HCT116 (cell line): ENCODE measurements at regions not wholly inside any gene's neighbourhood (a gene's known extent, or its start where the extent isn't known, plus 50 kb on each side); places are given as distances from the start of the nearest gene placed in this dataset.

Experiments
- ATAC-seq: fragments of 200-7000 bp; cut with Tn5 transposase; 2 replicates; pipeline ENCODE4 v1.9.1; 2020; ENCODE audit warnings: mild to moderate bottlenecking, moderate library complexity
- BruUV-seq: library from RNA; stranded (reverse); fragments of 400-500 nt; replicated peaks from 2 replicates; lab custom pipeline; 2021; lab: Mats Ljungman, UMichigan
- CTCF ChIA-PET: fragments of 300-600 bp; sonication (Branson Sonifier 250); formaldehyde crosslinking; loops from one replicate; lab custom pipeline; 2021; ENCODE audit warnings: antibody characterized with exemption; lab: Charles Lee
- POLR2A ChIA-PET: fragments of 300-600, 350-600 bp; sonication (Branson Sonifier 250); formaldehyde crosslinking; loops from one replicate; lab custom pipeline; 2021; ENCODE audit warnings: antibody characterized with exemption; lab: Charles Lee
- RAD21 ChIA-PET, 2 experiments: fragments of 300-600 bp; sonication (Branson Sonifier 250); formaldehyde crosslinking; loops; one replicate each; lab custom pipeline; 2023; ENCODE audit warnings: low total read pairs in 2 of 2; ENCODE audit not compliant: uncharacterized antibody in 2 of 2, unreplicated experiment in 2 of 2, low non-redundant PET in 1 of 2; lab: Charles Lee
- DNase-seq: peaks from one replicate; pipeline ENCODE4 v3.0.0-alpha.2; 2010; ENCODE audit warnings: low read depth, low spot score
- H2AFZ ChIP-seq: fragments of 200-600 bp; shearing (Covaris generic), sonication (generic); 2 replicates; pipeline ENCODE4 v1.6.1; 2017; ENCODE audit warnings: low read depth, mixed run types, mixed read lengths, antibody characterized with exemption, low read length; ENCODE audit not compliant: poor library complexity, severe bottlenecking
- H3K27ac ChIP-seq: 2 replicates; pipeline ENCODE4 v1.5.1; 2012; ENCODE audit warnings: low read depth, low read length
- H3K27me3 ChIP-seq: fragments of 200-600 bp; sonication (generic); 2 replicates; pipeline ENCODE4 v1.6.1; 2016; ENCODE audit warnings: mixed run types, low read length, mixed read lengths; ENCODE audit not compliant: insufficient read depth
- H3K36me3 ChIP-seq, 2 experiments: fragments of 200-500 bp in 1 of 2; fragments of 200-600 bp in 1 of 2; sonication (Bioruptor generic) in 1 of 2; sonication (generic) in 1 of 2; 2 replicates each; pipeline versions ENCODE4 v1.5.1 to v1.6.1; 2014 to 2016; ENCODE audit warnings: low read length in 2 of 2, inconsistent platforms in 1 of 2, mixed read lengths in 1 of 2, mixed run types in 1 of 2; ENCODE audit not compliant: insufficient read depth in 2 of 2, control insufficient read depth in 1 of 2
- H3K4me1 ChIP-seq, 2 experiments: fragments of 200-600 bp in 1 of 2; sonication (generic) in 1 of 2; 2 replicates each; pipeline versions ENCODE4 v1.5.1 to v1.6.1; 2012 to 2017; ENCODE audit warnings: low read length in 2 of 2, inconsistent platforms in 1 of 2, mild to moderate bottlenecking in 1 of 2, mixed read lengths in 1 of 2, mixed run types in 1 of 2, moderate library complexity in 1 of 2; ENCODE audit not compliant: insufficient read depth in 2 of 2, control insufficient read depth in 1 of 2
- H3K4me2 ChIP-seq: fragments of 200-600 bp; sonication (generic); 2 replicates; pipeline ENCODE4 v1.6.1; 2017; ENCODE audit warnings: mixed run types, low read length, mixed read lengths
- H3K4me3 ChIP-seq, 2 experiments: fragments of 200-600 bp in 1 of 2; sonication (generic) in 1 of 2; replicated peaks in 1 of 2; 2 replicates each; pipeline ENCODE4 v1.5.1; 2011 to 2016; ENCODE audit warnings: low read length in 2 of 2, control low read depth in 1 of 2, low read depth in 1 of 2, mild to moderate bottlenecking in 1 of 2, mixed read lengths in 1 of 2, mixed run types in 1 of 2
- H3K79me2 ChIP-seq: fragments of 200-600 bp; sonication (generic); 2 replicates; pipeline ENCODE4 v1.6.1; 2017; ENCODE audit warnings: mild to moderate bottlenecking, mixed run types, low read length, moderate library complexity, mixed read lengths; ENCODE audit not compliant: insufficient read depth
- H3K9ac ChIP-seq: fragments of 200-600 bp; sonication (generic); 2 replicates; pipeline ENCODE4 v1.6.1; 2016; ENCODE audit warnings: low read length, mixed read lengths
- H3K9me2 ChIP-seq: fragments of 200-600 bp; sonication (generic), shearing (Covaris generic); 2 replicates; pipeline ENCODE4 v1.6.1; 2017; ENCODE audit warnings: mixed run types, mild to moderate bottlenecking, moderate library complexity; ENCODE audit not compliant: insufficient read depth
- H3K9me3 ChIP-seq, 2 experiments: fragments of 200-500 bp in 1 of 2; fragments of 200-600 bp in 1 of 2; sonication (Bioruptor generic) in 1 of 2; sonication (generic) in 1 of 2; 2 replicates each; pipeline ENCODE4 v1.6.1; 2014 to 2017; ENCODE audit warnings: low read length in 2 of 2, mixed read lengths in 2 of 2, inconsistent platforms in 1 of 2, low read depth in 1 of 2, mild to moderate bottlenecking in 1 of 2, mixed run types in 1 of 2, moderate library complexity in 1 of 2; ENCODE audit not compliant: control insufficient read depth in 1 of 2, insufficient read depth in 1 of 2
- H4K20me1 ChIP-seq: fragments of 200-600 bp; sonication (generic), shearing (Covaris generic); 2 replicates; pipeline ENCODE4 v1.6.1; 2017; ENCODE audit warnings: mixed run types, mild to moderate bottlenecking, moderate library complexity; ENCODE audit not compliant: insufficient read depth
- CBX3 ChIP-seq: IDR thresholded peaks from 2 replicates; pipeline ENCODE4 v1.6.1; 2012; ENCODE audit warnings: low read depth
- EGR1 ChIP-seq: IDR thresholded peaks from 2 replicates; pipeline ENCODE4 v1.6.1; 2012; ENCODE audit warnings: low read depth
- ELF1 ChIP-seq: IDR thresholded peaks from 2 replicates; pipeline ENCODE4 v1.6.1; 2012; ENCODE audit warnings: low read depth, borderline replicate concordance
- EZH2 ChIP-seq: fragments of 200-600 bp; sonication (generic); IDR thresholded peaks from 2 replicates; pipeline ENCODE4 v1.6.1; 2017; ENCODE audit warnings: antibody characterized with exemption, mixed run types
- EZH2phosphoT487 ChIP-seq: fragments of 200-600 bp; IDR thresholded peaks from 2 replicates; pipeline ENCODE4 v1.6.1; 2018; ENCODE audit warnings: antibody characterized with exemption, borderline replicate concordance
- FOSL1 ChIP-seq: IDR thresholded peaks from 2 replicates; pipeline ENCODE4 v1.6.1; 2012; ENCODE audit warnings: low read depth
- JUND ChIP-seq: IDR thresholded peaks from 2 replicates; pipeline ENCODE4 v1.6.1; 2012
- POLR2AphosphoS5 ChIP-seq: IDR thresholded peaks from 2 replicates; pipeline ENCODE4 v1.6.1; 2011; ENCODE audit warnings: mild to moderate bottlenecking, low read depth, low read length, moderate library complexity
- RAD21 ChIP-seq: IDR thresholded peaks from 2 replicates; pipeline ENCODE4 v1.6.1; 2012; ENCODE audit warnings: low read depth, mild to moderate bottlenecking
- SIN3A ChIP-seq: IDR thresholded peaks from 2 replicates; pipeline ENCODE4 v1.6.1; 2012; ENCODE audit warnings: low read depth
- SP1 ChIP-seq: IDR thresholded peaks from 2 replicates; pipeline ENCODE4 v1.6.1; 2012; ENCODE audit warnings: low read depth
- TCF7L2 ChIP-seq: IDR thresholded peaks from 2 replicates; pipeline ENCODE4 v1.7.0; 2011; ENCODE audit warnings: borderline replicate concordance, inconsistent platforms; ENCODE audit not compliant: insufficient read depth, insufficient read length; ENCODE audit errors: extremely low read depth
- intact Hi-C: fragments of 100-400 bp; cut with micrococcal nuclease; formaldehyde crosslinking; loops from 2 replicates; pipeline ENCODE4 v1.10.0; 2022
- TF ChIP-seq, protein P1 (sequence below): IDR thresholded peaks from 2 replicates; pipeline ENCODE4 v1.6.1; 2011; ENCODE audit warnings: mild to moderate bottlenecking, low read length, moderate library complexity; ENCODE audit not compliant: insufficient replicate concordance; ENCODE audit errors: extremely low read depth
- TF ChIP-seq, protein P2 (sequence below), 3 experiments: fragments of 200-600 bp in 1 of 3; sonication (generic) in 1 of 3; IDR thresholded peaks in 2 of 3; conservative IDR thresholded peaks in 1 of 3; 2 replicates each; pipeline ENCODE4 v1.5.1; 2012 to 2017; ENCODE audit warnings: low read depth in 2 of 3, low read length in 2 of 3, antibody characterized with exemption in 1 of 3, borderline replicate concordance in 1 of 3, control low read depth in 1 of 3, mild to moderate bottlenecking in 1 of 3, mixed read lengths in 1 of 3, mixed run types in 1 of 3, moderate library complexity in 1 of 3; ENCODE audit not compliant: insufficient read depth in 1 of 3
- TF ChIP-seq, protein P3 (sequence below): IDR thresholded peaks from 2 replicates; pipeline ENCODE4 v1.6.1; 2012; ENCODE audit warnings: low read depth
- TF ChIP-seq, protein P4 (sequence below): IDR thresholded peaks from 2 replicates; pipeline ENCODE4 v1.6.1; 2012

DNA sequence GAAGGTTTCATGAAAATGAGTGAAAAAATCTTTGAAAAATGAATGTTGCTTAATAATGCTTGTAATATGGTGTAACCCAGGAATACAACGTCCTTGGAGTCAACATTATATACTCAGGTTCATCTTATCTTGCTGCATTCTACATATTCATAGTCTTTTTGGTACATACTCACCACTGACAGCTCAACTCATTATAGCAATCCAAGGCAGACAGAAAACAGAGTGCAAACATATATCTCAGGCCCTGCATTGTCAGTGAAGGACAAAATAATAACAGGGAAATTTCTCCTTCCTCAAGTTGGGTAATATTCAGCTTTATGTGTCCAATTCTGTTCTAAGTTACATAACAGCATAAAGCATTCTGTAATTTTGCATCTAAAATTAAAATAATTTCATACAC, 1353.0 kb upstream of the SEL1L start:
- H3K36me3 ChIP-seq = no peaks in the 10 kb centered on the region
- H3K27ac ChIP-seq = no peak overlapping the region
- H3K4me1 ChIP-seq = no peaks in the 10 kb centered on the region
- no peak overlapping the region for H3K4me2 ChIP-seq
- H3K9me3 ChIP-seq = peaks cover 8 to 18% of the 10 kb centered on the region in 2 experiments; a peak in 2 of 4 replicates
- POLR2A ChIA-PET = no interaction called here
- no TSS peak for BruUV-seq
- no peak overlapping the region for H3K4me3 ChIP-seq
- H2AFZ ChIP-seq = no peak overlapping the region
- no peaks in the 10 kb centered on the region for H3K79me2 ChIP-seq
- no peaks in the 10 kb centered on the region for H3K9me2 ChIP-seq
- no peaks in the 10 kb centered on the region for H4K20me1 ChIP-seq
- CTCF ChIA-PET = no interaction called here
- TF ChIP-seq, protein P1, sequence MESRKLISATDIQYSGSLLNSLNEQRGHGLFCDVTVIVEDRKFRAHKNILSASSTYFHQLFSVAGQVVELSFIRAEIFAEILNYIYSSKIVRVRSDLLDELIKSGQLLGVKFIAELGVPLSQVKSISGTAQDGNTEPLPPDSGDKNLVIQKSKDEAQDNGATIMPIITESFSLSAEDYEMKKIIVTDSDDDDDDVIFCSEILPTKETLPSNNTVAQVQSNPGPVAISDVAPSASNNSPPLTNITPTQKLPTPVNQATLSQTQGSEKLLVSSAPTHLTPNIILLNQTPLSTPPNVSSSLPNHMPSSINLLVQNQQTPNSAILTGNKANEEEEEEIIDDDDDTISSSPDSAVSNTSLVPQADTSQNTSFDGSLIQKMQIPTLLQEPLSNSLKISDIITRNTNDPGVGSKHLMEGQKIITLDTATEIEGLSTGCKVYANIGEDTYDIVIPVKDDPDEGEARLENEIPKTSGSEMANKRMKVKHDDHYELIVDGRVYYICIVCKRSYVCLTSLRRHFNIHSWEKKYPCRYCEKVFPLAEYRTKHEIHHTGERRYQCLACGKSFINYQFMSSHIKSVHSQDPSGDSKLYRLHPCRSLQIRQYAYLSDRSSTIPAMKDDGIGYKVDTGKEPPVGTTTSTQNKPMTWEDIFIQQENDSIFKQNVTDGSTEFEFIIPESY = no peak
- TF ChIP-seq SP1 = no peak
- TF ChIP-seq, protein P2, sequence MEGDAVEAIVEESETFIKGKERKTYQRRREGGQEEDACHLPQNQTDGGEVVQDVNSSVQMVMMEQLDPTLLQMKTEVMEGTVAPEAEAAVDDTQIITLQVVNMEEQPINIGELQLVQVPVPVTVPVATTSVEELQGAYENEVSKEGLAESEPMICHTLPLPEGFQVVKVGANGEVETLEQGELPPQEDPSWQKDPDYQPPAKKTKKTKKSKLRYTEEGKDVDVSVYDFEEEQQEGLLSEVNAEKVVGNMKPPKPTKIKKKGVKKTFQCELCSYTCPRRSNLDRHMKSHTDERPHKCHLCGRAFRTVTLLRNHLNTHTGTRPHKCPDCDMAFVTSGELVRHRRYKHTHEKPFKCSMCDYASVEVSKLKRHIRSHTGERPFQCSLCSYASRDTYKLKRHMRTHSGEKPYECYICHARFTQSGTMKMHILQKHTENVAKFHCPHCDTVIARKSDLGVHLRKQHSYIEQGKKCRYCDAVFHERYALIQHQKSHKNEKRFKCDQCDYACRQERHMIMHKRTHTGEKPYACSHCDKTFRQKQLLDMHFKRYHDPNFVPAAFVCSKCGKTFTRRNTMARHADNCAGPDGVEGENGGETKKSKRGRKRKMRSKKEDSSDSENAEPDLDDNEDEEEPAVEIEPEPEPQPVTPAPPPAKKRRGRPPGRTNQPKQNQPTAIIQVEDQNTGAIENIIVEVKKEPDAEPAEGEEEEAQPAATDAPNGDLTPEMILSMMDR (IDR thresholded peaks at IDR 0.05 in 2 of 3, conservative IDR thresholded peaks at IDR 0.05 in 1 of 3; ENCODE audit: borderline replicate concordance in 1 of 3, insufficient read depth in 1 of 3, low read depth in 2 of 3, low read length in 2 of 3) = no peak
- TF ChIP-seq RAD21 = no peak
- TF ChIP-seq POLR2AphosphoS5 = no peak
- no peak for TF ChIP-seq EZH2phosphoT487
- TF ChIP-seq JUND = no peak
- TF ChIP-seq EZH2 = no peak
- TF ChIP-seq, protein P3, sequence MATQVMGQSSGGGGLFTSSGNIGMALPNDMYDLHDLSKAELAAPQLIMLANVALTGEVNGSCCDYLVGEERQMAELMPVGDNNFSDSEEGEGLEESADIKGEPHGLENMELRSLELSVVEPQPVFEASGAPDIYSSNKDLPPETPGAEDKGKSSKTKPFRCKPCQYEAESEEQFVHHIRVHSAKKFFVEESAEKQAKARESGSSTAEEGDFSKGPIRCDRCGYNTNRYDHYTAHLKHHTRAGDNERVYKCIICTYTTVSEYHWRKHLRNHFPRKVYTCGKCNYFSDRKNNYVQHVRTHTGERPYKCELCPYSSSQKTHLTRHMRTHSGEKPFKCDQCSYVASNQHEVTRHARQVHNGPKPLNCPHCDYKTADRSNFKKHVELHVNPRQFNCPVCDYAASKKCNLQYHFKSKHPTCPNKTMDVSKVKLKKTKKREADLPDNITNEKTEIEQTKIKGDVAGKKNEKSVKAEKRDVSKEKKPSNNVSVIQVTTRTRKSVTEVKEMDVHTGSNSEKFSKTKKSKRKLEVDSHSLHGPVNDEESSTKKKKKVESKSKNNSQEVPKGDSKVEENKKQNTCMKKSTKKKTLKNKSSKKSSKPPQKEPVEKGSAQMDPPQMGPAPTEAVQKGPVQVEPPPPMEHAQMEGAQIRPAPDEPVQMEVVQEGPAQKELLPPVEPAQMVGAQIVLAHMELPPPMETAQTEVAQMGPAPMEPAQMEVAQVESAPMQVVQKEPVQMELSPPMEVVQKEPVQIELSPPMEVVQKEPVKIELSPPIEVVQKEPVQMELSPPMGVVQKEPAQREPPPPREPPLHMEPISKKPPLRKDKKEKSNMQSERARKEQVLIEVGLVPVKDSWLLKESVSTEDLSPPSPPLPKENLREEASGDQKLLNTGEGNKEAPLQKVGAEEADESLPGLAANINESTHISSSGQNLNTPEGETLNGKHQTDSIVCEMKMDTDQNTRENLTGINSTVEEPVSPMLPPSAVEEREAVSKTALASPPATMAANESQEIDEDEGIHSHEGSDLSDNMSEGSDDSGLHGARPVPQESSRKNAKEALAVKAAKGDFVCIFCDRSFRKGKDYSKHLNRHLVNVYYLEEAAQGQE = no peak
- TF ChIP-seq SIN3A = no peak
- TF ChIP-seq EGR1 = no peak
- TF ChIP-seq CBX3 = no peak
- TF ChIP-seq TCF7L2 = no peak
- TF ChIP-seq FOSL1 = no peak
- no peak for TF ChIP-seq ELF1
- TF ChIP-seq, protein P4, sequence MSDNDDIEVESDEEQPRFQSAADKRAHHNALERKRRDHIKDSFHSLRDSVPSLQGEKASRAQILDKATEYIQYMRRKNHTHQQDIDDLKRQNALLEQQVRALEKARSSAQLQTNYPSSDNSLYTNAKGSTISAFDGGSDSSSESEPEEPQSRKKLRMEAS = no peak
- DNase-seq = no peak
- RAD21 ChIA-PET = no interaction called here
- no peak overlapping the region for H3K9ac ChIP-seq
- intact Hi-C loops = no loop called here
- ATAC-seq = no peak
- no peaks in the 10 kb centered on the region for H3K27me3 ChIP-seq
